Activated T-helper 2 cell treated with anti-CD3 and anti-CD28 coated beads, Interferon-gamma antibody, Interleukin-2, Interleukin-4, amounts not matched to agents 10 μg/mL and 5 μg/mL and 100 μg/mL, durations not matched to agents 14 hours and 24 hours and 36 hours (primary cell): ENCODE measurements at regions not wholly inside any gene's neighbourhood (a gene's known extent, or its start where the extent isn't known, plus 50 kb on each side); places are given as distances from the start of the nearest gene placed in this dataset.
"Not testable (repeated sequence)": the region's sequence is repeated elsewhere in the genome, so short reads cannot be mapped to it uniquely, and the experiment has no call there.

Source experiments
- DNase-seq: peaks from one replicate; pipeline ENCODE4 v3.0.0; 2021; ENCODE audit warnings: low spot score
- H3K27ac Mint-ChIP-seq: one replicate; pipeline ENCODE4 v1.8.0; 2021; ENCODE audit warnings: mixed read lengths
- H3K27me3 Mint-ChIP-seq: one replicate; pipeline ENCODE4 v1.8.0; 2021; ENCODE audit warnings: low read depth, mixed read lengths
- H3K36me3 Mint-ChIP-seq: one replicate; pipeline ENCODE4 v1.8.0; 2021; ENCODE audit warnings: low read depth, mixed read lengths
- H3K4me1 Mint-ChIP-seq: one replicate; pipeline ENCODE4 v1.8.0; 2021; ENCODE audit warnings: low read depth, mixed read lengths
- H3K4me3 Mint-ChIP-seq: one replicate; pipeline ENCODE4 v1.8.0; 2021; ENCODE audit warnings: low read depth, mild to moderate bottlenecking, moderate library complexity, mixed read lengths
- H3K9me3 Mint-ChIP-seq: one replicate; pipeline ENCODE4 v1.8.0; 2021; ENCODE audit warnings: mixed read lengths
- intact Hi-C: fragments of 100-400 bp; cut with micrococcal nuclease; formaldehyde crosslinking; loops from one replicate; pipeline ENCODE4 v1.15.1; 2023

DNA sequence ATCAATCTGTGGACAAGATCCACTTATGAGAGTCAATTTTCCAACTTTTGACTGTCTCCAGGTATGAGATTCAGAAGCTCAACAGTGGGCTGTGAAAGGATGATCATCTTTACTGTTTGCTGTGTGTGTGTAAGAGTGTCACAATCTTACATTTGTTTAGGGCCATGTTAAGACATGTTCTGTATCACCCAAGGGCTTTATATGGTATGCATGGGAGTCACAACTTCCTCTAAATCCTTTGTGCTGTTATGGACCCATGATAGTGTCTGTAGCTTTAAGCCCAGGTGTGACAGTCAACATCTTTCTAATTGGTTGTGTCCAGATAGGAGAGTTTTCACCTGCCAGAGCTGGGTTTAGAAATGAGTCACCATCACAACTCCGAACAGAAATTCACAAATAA, 70.2 kb downstream of the ZNF726 start:
- H3K36me3 Mint-ChIP-seq, DNase-seq, intact Hi-C loops, H3K27me3 Mint-ChIP-seq, H3K4me3 Mint-ChIP-seq, H3K4me1 Mint-ChIP-seq, H3K27ac Mint-ChIP-seq: not testable (repeated sequence)
- H3K9me3 Mint-ChIP-seq, result peaks cover 61% of the 10 kb centered on the region

DNA sequence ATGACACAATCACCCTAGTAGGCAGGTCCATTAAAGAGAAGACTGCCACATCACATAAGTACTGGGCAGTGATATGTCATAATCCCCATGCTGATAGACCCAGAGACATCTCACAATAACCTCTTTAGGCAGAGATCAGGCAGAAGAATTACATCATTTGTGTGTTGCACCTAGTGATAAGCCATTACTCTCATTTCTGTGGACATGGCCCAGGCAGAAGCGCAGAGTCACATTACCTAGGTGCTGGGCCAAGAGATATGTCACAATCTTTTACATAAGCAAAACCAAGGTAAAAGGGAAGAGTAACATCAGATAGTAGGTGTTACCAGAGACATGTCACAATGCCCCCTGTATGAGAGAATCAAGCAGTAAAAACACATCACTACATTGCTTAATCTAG, 71.9 kb downstream of the ZNF726 start:
- no peaks in the 10 kb centered on the region for H3K36me3 Mint-ChIP-seq
- intact Hi-C loops, result no loop called here
- H3K4me3 Mint-ChIP-seq, result no peak overlapping the region
- no peak overlapping the region for H3K27ac Mint-ChIP-seq
- H3K4me1 Mint-ChIP-seq, result no peaks in the 10 kb centered on the region
- peaks cover 54% of the 10 kb centered on the region for H3K9me3 Mint-ChIP-seq
- no peak for DNase-seq
- H3K27me3 Mint-ChIP-seq, result no peaks in the 10 kb centered on the region

DNA sequence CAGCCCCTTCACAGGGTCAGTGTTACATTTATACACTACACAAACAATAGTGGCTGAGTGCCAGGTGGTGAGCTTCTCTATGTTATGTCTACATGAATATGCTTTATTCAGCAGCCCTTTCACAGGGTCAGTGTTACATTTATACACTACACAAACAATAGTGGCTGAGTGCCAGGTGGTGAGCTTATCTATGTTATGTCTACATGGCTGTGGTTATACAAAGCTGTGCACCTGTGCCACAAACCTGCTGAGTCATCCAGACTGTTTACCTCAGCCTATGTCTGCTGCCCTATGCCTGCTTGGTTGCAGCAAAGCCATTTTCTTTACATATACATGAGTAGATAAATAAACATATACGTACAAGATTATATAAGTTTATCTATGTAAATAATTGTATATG, 76.5 kb downstream of the ZNF726 start:
- Mint-ChIP-seq H3K4me1 (no peaks in the 10 kb centered on the region), H3K4me3 (no peak overlapping the region), H3K27ac (no peak overlapping the region), H3K9me3 (peaks cover 61% of the 10 kb centered on the region), H3K36me3 (peaks cover 5% of the 10 kb centered on the region), H3K27me3 (no peaks in the 10 kb centered on the region)
- intact Hi-C loops, result no loop called here
- DNase-seq, result no peak

DNA sequence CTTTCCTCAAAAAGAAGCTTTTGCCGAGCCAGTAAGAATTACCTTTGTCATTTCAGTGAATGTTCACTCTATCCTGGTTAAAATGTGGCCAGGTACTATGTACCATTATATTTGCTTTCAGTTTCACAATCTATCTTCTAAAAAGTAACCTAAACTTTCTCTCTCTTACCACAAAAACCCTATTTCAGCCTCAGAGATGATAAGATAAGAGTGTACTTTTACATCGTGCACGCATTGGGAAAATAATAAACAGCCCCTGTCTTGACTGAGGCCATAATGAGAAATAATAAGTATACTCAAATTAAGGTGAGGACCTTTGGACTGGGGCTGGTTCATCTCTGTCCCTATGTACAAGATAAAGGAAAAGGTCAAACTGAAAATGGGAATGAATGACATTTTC, 77.7 kb downstream of the ZNF726 start:
- Mint-ChIP-seq H3K27ac (no peak overlapping the region), H3K27me3 (no peaks in the 10 kb centered on the region), H3K4me1 (no peaks in the 10 kb centered on the region), H3K9me3 (peaks cover 62% of the 10 kb centered on the region), H3K4me3 (no peak overlapping the region), H3K36me3 (peaks cover 5% of the 10 kb centered on the region)
- DNase-seq, result no peak
- intact Hi-C loops, result no loop called here

DNA sequence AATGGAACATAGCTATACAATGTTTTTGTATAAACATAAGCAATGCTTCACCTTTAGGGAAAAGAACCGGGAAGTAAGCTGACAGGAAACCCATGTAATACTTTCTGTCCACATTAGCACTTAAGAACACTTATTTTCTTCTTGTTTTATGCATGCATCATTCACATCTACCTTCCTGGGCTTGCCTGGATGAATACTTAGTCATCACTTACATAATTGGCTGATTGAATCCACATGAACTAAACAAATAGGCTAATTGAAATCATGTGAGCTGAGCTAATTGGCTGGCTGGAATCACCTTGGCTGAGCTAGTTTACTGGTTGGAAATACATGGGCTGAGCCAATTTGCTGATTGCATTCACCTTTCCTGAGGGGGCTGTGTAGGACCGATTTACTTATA, 78.8 kb downstream of the ZNF726 start:
- H3K4me1 Mint-ChIP-seq, result no peaks in the 10 kb centered on the region
- peaks cover 64% of the 10 kb centered on the region for H3K9me3 Mint-ChIP-seq
- H3K27ac Mint-ChIP-seq, result no peak overlapping the region
- intact Hi-C loops, result no loop called here
- H3K4me3 Mint-ChIP-seq, result no peak overlapping the region
- DNase-seq, result no peak
- no peaks in the 10 kb centered on the region for H3K27me3 Mint-ChIP-seq
- H3K36me3 Mint-ChIP-seq, result peaks cover 5% of the 10 kb centered on the region

DNA sequence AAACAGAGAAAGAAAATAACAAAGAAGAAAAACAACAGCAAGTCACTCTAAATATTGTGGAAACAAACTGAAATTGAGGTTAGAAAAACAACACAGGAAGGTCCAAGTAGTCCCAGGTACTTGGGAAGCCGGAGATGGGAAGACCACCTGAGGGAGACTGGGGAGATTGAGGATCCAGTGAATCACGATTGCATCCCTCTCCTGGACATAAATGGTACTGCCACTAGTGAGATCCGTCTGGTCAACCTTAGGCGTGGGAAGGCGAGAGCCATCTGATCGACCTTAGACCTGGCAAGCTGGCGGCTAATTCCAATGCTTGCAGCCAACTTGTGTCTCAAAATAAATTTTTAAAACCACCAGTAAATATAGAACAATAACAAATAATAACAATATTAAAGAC, 81.9 kb downstream of the ZNF726 start:
- Mint-ChIP-seq H3K27me3 (no peaks in the 10 kb centered on the region), H3K4me1 (no peaks in the 10 kb centered on the region), H3K9me3 (peaks cover 80% of the 10 kb centered on the region), H3K4me3 (no peak overlapping the region), H3K36me3 (peaks cover 5% of the 10 kb centered on the region), H3K27ac (no peak overlapping the region)
- intact Hi-C loops, result no loop called here
- DNase-seq, result no peak

DNA sequence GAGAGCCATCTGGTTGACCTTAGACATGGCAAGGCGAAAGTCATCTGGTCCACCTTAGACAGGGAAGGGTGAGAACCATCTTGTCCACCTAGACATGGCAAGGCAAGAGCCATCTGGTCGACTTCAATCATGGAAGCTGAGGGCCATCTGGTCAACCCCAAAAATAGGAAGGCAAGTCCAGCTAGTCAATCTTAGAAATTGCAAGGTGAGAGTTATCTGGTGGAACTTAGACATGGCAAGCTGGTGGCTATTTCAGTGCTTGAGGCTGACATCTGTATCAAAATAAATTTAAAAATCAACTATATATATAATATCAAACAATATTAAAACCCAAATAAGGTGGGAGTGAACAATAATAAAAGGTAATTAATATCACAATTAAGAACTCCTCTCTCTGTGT, 83.9 kb downstream of the ZNF726 start:
- no peak overlapping the region for H3K4me3 Mint-ChIP-seq
- intact Hi-C loops, result no loop called here
- peaks cover 5% of the 10 kb centered on the region for H3K36me3 Mint-ChIP-seq
- no peaks in the 10 kb centered on the region for H3K4me1 Mint-ChIP-seq
- no peak overlapping the region for H3K27ac Mint-ChIP-seq
- no peak for DNase-seq
- H3K27me3 Mint-ChIP-seq, result no peaks in the 10 kb centered on the region
- H3K9me3 Mint-ChIP-seq, result peaks cover 78% of the 10 kb centered on the region

DNA sequence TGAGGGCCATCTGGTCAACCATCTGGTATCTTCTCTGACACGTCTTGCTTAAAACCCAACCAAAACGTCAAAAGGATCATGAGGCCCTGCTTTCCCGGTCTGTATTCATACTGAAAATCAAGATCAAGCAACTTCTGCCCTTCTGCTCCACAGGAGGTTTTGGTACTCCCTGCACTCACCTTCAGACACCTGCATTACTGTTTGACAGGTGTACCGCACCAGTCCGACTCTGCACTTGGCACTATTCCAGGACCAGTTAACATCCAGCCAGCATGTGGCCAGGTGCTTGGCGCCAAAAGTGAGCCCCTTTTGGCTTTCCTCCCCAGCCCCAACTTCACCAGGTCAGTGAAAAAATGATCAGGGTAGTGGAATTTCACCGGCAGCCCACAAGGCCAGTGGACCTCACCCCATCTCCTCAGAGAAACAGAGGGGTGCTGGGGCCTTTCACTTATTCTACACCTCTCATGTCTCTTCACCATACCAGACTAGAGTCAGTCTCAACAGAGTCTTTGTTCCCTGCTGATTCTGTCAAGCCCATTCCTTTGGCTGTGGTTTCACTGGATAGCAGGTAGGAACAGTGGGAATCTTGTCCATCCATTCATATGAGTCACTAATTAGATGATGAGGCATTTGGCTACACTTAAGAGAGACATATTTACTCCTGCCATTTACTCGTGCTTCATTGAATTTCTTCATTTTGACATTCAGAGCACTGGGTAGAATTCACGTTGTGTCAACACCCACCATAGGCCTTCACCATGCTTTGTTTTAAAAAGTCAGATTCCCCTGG, 85.3 kb downstream of the ZNF726 start:
- DNase-seq, result no peak
- Mint-ChIP-seq H3K4me1 (no peaks in the 10 kb centered on the region), H3K27me3 (no peaks in the 10 kb centered on the region), H3K27ac (no peak overlapping the region), H3K9me3 (peaks cover 74% of the 10 kb centered on the region), H3K36me3 (peaks cover 5% of the 10 kb centered on the region), H3K4me3 (no peak overlapping the region)
- intact Hi-C loops, result no loop called here

DNA sequence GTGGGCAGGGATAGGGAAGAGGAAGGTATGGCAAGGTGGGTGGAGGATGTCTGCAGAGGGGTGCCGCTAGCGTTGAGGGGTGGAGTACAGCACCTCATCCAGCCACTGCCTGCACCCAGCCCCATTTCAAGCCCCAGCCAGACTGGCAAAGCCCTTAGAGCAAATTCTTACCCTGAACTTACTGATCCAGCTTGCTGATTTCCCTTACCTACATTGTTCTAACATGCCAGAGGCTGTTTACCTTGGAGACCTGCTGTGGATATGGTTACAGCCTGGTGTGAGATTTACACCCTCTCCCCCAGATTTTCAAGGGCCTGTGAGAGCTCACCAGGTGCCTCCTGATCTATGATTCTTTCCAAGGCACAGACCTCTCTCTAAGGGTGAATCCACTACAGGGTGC, 86.0 kb downstream of the ZNF726 start:
- no peak for DNase-seq
- no peak overlapping the region for H3K4me3 Mint-ChIP-seq
- H3K4me1 Mint-ChIP-seq, result no peaks in the 10 kb centered on the region
- peaks cover 3% of the 10 kb centered on the region for H3K36me3 Mint-ChIP-seq
- intact Hi-C loops, result no loop called here
- H3K27me3 Mint-ChIP-seq, result no peaks in the 10 kb centered on the region
- no peak overlapping the region for H3K27ac Mint-ChIP-seq
- peaks cover 68% of the 10 kb centered on the region for H3K9me3 Mint-ChIP-seq

DNA sequence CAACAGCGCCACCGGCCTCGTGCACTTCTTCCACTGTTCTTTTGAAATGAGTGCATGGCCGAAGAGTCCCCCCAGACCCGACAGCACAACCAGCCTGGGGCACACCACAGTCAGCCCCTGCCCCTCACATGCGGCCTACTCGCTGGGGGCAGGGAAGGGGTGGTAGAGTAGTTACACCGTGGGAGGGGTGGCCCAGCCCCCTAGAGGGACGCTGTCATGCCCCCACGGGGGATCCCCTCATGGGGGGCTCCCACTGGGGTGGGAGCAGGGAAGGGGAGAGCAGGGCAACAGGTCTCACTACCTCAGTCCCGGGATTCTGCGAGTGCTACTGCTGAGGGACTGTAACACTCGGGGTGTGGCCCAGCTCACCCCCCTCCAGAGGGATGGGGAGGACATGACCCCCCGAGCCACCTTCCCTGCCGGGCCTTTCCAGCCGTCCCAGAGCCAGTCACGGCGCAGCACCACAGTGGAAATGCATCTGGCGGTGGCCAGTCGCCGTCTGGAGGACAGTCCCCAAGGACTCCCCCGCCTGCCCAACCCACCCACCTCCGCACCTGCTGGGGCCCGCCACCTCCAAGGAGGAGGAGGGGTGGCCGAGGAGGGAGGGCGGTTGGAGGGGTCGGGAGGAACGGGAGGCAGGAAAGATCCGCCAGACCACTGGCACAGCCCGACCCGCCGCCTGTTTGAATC, 84.6 kb upstream of the ZNF254 start:
- Mint-ChIP-seq H3K4me1 (no peaks in the 10 kb centered on the region), H3K27ac (no peak overlapping the region), H3K27me3 (no peaks in the 10 kb centered on the region), H3K9me3 (peaks cover 54% of the 10 kb centered on the region), H3K4me3 (no peak overlapping the region), H3K36me3 (no peaks in the 10 kb centered on the region)
- intact Hi-C loops, result no loop called here
- DNase-seq, result no peak

DNA sequence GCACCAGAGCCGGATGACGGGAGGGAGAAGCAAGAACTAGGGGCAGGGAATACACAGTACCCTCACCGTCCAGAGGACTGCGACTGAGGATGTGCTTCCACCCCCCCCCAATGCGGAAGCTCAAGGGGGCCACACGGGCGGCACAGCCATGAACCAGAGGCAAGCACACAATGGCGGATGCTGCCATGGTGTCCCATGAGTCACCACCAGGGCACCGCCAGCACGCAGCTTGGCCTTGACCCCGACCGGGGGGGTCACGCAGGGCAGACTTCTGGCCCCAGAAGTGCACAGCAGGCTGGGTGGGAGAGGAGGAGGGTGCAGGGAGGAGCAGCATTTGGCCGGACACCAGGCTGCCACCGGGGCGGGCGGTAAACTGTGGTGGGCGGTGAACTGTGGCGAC, 83.5 kb upstream of the ZNF254 start:
- H3K4me3 Mint-ChIP-seq, result no peak overlapping the region
- H3K27me3 Mint-ChIP-seq, result no peaks in the 10 kb centered on the region
- H3K36me3 Mint-ChIP-seq, result no peaks in the 10 kb centered on the region
- DNase-seq, result no peak
- no peaks in the 10 kb centered on the region for H3K4me1 Mint-ChIP-seq
- H3K27ac Mint-ChIP-seq, result no peak overlapping the region
- peaks cover 52% of the 10 kb centered on the region for H3K9me3 Mint-ChIP-seq
- intact Hi-C loops, result no loop called here

DNA sequence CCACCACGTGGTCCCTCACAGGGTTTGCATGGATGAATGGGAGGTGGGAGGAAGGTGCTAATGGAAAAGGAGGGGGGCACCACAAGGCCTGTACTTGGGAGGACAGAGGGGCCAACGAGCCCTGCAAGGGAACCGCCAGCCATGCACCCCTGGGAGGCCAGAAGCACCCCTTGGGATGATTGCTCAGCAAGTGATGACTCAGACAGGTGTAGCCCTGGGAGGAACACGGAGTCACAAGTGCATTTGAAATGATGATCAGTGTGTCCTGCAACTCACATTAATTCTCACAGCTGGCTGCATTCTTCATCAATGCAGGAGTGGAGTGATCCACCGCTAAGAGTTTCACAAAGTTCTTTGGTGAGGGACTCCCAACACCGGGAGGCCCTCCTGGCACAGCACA, 82.8 kb upstream of the ZNF254 start:
- Mint-ChIP-seq H3K4me1 (no peaks in the 10 kb centered on the region), H3K27ac (no peak overlapping the region), H3K27me3 (no peaks in the 10 kb centered on the region), H3K4me3 (no peak overlapping the region), H3K36me3 (no peaks in the 10 kb centered on the region), H3K9me3 (peaks cover 48% of the 10 kb centered on the region)
- intact Hi-C loops, result no loop called here
- no peak for DNase-seq

DNA sequence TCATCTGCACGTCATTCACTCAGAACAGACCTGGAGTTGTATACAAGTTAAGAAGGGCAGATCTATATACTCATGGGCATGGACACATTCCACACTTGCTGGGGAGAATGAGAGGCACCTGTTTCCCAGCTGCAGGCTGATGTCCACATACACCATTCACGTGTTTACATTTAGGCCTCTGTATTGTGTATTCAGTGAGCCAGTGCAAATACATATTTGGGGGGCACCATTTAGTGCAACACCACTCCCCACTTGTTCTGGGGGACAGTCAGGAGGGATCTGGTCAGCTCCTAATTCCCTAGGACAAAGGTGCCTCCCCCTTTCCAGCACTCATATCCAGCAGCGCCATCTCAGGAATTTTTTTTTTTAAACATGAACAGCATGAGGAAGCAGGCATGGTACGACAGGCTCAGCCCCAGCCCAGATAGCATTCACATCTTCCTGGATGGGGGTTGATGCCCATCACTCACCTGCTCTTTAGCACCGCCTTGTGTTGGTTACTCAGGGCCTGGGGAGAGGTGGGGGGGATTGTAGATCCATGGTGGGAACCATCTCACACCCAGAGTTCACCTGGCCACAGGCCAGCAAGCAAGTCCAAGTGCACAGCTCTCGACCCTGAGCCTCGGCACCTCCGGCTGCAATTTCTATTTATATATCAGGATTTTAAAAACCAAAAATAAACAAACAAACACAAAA, 56.9 kb upstream of the ZNF254 start:
- H3K9me3 Mint-ChIP-seq, result peaks cover 5% of the 10 kb centered on the region
- peaks cover 11% of the 10 kb centered on the region for H3K4me1 Mint-ChIP-seq
- no peak overlapping the region for H3K4me3 Mint-ChIP-seq
- no peak for DNase-seq
- intact Hi-C loops, result no loop called here
- no peak overlapping the region for H3K27ac Mint-ChIP-seq
- H3K27me3 Mint-ChIP-seq, result no peaks in the 10 kb centered on the region
- H3K36me3 Mint-ChIP-seq, result peaks cover 9% of the 10 kb centered on the region
